ENCODE measurements at regions not wholly inside any gene's neighbourhood (a gene's known extent, or its start where the extent isn't known, plus 50 kb on each side); places are given as distances from the start of the nearest gene placed in this dataset.

GRCh38 chr16:47971225-47971624 is 184.6 kb downstream of the ABCC12 start:
- TF ChIP-seq POLR2AphosphoS5 (IDR thresholded peaks at IDR 0.05) = no peak
- TF ChIP-seq, protein P1, sequence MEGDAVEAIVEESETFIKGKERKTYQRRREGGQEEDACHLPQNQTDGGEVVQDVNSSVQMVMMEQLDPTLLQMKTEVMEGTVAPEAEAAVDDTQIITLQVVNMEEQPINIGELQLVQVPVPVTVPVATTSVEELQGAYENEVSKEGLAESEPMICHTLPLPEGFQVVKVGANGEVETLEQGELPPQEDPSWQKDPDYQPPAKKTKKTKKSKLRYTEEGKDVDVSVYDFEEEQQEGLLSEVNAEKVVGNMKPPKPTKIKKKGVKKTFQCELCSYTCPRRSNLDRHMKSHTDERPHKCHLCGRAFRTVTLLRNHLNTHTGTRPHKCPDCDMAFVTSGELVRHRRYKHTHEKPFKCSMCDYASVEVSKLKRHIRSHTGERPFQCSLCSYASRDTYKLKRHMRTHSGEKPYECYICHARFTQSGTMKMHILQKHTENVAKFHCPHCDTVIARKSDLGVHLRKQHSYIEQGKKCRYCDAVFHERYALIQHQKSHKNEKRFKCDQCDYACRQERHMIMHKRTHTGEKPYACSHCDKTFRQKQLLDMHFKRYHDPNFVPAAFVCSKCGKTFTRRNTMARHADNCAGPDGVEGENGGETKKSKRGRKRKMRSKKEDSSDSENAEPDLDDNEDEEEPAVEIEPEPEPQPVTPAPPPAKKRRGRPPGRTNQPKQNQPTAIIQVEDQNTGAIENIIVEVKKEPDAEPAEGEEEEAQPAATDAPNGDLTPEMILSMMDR (IDR thresholded peaks at IDR 0.05) = no peak
- no peak for TF ChIP-seq EP300 (IDR thresholded peaks at IDR 0.05)
